ENCODE measurements at regions not wholly inside any gene's neighbourhood (a gene's known extent, or its start where the extent isn't known, plus 50 kb on each side); places are given as distances from the start of the nearest gene placed in this dataset.

GRCh38 chr13:73754727-73755292 lies 379.4 kb downstream of the KLF12 start:
- Histone ChIP-seq H3K4me1 (ENCODE audit: control insufficient read depth in 1 of 2, insufficient read depth in 2 of 2, low read length in 2 of 2) (no peaks in the 10 kb centered on the region), H3K9me2 (ENCODE audit: insufficient read depth) (no peaks in the 10 kb centered on the region), H4K20me1 (ENCODE audit: insufficient read depth) (no peaks in the 10 kb centered on the region), H3K36me3 (ENCODE audit: control insufficient read depth in 1 of 2, insufficient read depth in 2 of 2, low read length in 2 of 2) (no peaks in the 10 kb centered on the region), H2AFZ (ENCODE audit: low read depth, low read length, poor library complexity, severe bottlenecking) (no peak overlapping the region), H3K79me2 (ENCODE audit: insufficient read depth, low read length) (no peaks in the 10 kb centered on the region), H3K4me2 (ENCODE audit: low read length) (no peak overlapping the region), H3K27ac (ENCODE audit: low read depth, low read length) (no peak overlapping the region), H3K27me3 (ENCODE audit: insufficient read depth, low read length) (no peaks in the 10 kb centered on the region), H3K9me3 (ENCODE audit: control insufficient read depth in 1 of 2, insufficient read depth in 1 of 2, low read depth in 1 of 2, low read length in 2 of 2) (no peaks in the 10 kb centered on the region), H3K9ac (ENCODE audit: low read length) (no peak overlapping the region), H3K4me3 (replicated peaks in 1 of 2; ENCODE audit: low read depth in 1 of 2, low read length in 2 of 2) (no peak overlapping the region)
- peak; percentile 81 for ATAC-seq
- ChIA-PET CTCF (no interaction called here), RAD21 (ENCODE audit: low non-redundant PET in 1 of 2, low total read pairs in 2 of 2, uncharacterized antibody in 2 of 2, unreplicated experiment in 2 of 2) (no interaction called here), POLR2A (no interaction called here)
- intact Hi-C loops (cut with micrococcal nuclease) = loop anchor here (1.0 kb wide), 2 partner anchors 532 to 1464 kb away; no protein-coding TSS in a partner anchor
- DNase-seq (ENCODE audit: low read depth, low spot score) = peak; percentile 40
- no TSS peak for BruUV-seq (replicated peaks)
- TF ChIP-seq REST (IDR thresholded peaks at IDR 0.05; ENCODE audit: low read depth) (no peak), TCF7L2 (IDR thresholded peaks at IDR 0.05; ENCODE audit: borderline replicate concordance, extremely low read depth, insufficient read depth, insufficient read length) (no peak), RAD21 (IDR thresholded peaks at IDR 0.05; ENCODE audit: low read depth) (peak; percentile 73), CBX3 (IDR thresholded peaks at IDR 0.05; ENCODE audit: low read depth) (no peak), JUND (IDR thresholded peaks at IDR 0.05) (no peak), MAX (IDR thresholded peaks at IDR 0.05) (no peak), CTCF (IDR thresholded peaks at IDR 0.05 in 2 of 3, conservative IDR thresholded peaks at IDR 0.05 in 1 of 3; ENCODE audit: borderline replicate concordance in 1 of 3, insufficient read depth in 1 of 3, low read depth in 2 of 3, low read length in 2 of 3) (peak; percentile 38 to 68 (median 53); a peak in 5 of 6 replicates), FOSL1 (IDR thresholded peaks at IDR 0.05; ENCODE audit: low read depth) (no peak)

All from HCT116 (cell line).